NCI-H1436 (cell line): ENCODE measurements at regions not wholly inside any gene's neighbourhood (a gene's known extent, or its start where the extent isn't known, plus 50 kb on each side); places are given as distances from the start of the nearest gene placed in this dataset.
"Not testable (repeated sequence)": the region's sequence is repeated elsewhere in the genome, so short reads cannot be mapped to it uniquely, and the experiment has no call there.

ENCODE experiments used
- DNase-seq: peaks from one replicate; lab custom pipeline; 2025; lab: John Stamatoyannopoulos, UW

DNA sequence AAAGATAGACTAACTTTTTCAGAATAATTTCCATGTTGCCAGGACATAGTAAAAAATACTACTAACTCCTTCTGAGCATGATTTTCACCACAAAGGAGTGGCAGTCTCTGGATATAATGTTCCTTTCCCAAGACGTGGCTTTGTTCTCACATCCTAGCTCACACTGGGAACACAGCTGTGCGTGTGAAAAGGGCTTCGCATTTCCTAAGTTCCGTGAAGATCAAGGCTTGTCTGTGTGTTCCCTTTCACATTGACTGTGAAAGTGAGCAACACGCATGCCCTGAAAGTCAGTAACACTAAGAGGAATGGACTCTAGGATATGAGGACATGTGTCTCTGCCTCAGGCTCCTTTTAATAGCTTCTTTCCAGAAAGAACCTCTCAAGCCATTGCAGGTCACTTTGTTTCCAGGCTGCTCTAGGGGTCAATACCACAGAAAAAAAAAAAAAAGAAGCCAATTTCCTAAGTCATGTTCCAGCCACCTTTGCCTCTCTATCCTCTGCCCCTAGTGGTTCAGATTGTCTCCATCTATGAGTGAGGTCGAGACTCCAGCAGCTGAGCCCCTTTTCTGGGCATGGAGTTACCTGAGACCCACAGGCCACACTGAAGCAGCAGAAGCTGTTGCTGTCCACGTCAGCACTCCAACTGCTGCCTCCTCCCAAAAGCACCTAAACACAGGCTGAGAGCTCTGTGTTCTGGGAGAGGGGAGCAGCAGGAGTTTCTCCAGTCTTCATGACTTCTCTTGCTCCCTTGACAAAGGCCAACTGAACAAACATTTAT, 355.9 kb downstream of the RSL24D1 start:
- DNase-seq: no peak

DNA sequence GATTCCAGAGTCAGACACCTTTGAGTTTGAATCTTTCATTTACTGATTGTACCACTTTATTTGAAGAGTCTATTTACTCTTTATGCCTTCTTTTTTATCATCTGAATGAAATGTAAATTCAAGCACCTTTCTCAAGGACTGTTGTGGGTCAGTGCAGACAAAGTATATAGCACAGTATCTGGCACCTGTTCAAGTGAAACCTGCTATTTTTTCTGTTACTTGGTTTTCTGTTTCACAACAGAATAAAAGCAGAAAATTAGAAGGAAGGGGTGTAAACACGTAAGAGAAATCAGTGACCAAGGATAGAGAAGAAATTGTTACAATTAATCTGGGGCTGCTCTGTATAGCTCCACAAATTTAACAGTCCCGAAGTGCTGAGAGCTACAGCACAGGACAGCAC, 357.4 kb downstream of the RSL24D1 start:
- no peak for DNase-seq

DNA sequence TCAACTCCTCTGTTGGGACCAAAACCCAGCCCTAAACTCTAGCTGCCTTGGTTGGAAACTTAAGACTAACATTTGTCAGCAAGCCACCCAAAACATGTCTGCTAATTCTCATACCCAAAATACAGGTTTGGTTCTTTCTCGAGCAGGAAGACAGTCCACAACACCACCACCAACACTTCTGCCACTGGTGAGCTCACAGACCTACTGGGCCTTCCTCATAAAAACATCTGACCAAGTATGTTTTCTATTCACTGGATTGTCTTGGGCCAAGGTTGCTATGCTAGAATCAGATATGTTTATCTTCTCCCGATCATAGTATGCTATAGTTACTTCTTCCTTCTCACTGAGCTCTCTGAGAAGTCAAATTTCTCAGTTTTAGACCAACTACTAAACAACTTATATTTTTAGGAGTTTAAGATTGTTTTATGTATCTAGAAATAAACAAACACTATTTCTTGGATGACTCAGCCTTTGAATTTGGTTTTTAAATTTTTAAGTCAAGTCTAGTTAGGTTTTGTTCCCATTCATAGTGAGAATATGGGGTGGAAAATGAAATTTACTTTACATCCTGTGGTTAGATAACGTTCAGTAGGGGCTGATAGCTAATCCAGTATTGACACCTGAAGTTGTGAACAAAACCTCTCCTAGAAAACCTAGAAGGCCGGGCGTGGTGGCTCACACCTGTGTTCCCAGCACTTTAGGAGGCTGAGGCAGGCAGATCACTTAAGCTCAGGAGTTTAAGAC, 360.5 kb downstream of the RSL24D1 start:
- no peak for DNase-seq

DNA sequence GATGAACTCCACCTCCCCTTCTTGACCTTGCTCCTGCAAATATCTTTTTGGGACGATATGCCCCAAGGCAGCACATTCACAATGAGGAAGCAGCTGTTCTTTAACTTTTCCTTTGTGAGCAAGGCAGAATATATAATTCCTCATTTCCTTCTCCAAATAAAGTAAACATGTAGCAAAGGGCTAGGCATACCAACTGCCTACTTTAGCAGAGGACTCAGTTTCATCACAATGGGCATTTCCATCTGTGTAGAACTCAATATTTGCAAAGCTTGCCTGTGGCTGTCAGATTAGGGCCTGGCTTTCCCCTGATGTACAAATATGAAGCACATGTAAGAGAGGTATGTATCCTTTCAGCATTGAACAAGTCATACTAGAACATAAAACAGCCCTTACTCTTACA, 366.9 kb downstream of the RSL24D1 start:
- no peak for DNase-seq

DNA sequence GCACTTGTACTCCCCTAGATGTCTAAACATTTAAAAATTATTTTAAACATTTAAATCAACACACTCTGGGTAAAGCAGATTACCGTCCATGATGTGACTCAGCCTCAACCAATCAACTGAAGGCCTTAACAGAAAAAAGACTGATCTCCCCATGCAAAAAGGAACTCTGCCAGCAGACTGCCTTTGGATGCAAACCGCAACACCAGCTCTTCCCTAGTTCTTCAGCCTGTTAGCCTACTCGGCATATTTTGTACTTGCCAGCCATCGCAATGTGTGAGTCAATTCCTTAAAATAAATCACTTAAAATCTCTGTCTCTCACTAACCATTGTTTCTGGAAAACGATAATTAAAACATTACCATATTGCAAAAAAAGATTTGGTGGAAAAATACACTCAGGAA, 375.9 kb downstream of the RSL24D1 start:
- DNase-seq: no peak

DNA sequence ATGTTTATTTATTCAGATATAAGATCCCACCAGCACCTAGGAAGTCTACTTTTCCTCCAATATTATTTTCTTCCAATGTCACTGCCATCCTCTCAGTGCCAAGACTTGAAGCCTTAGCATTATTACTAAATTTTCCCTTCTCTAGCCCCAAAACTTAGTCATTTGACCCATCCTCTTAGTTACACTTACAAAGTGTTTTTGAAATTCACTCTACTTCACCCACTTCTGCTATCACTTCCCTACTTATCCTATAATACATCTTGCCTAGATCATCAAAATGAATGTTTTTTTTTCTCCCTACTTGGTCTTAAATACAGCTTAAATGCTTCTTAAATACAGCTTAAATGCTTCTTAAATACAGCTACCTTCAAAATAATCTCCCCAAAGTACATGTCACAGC, 376.6 kb downstream of the RSL24D1 start:
- no peak for DNase-seq

DNA sequence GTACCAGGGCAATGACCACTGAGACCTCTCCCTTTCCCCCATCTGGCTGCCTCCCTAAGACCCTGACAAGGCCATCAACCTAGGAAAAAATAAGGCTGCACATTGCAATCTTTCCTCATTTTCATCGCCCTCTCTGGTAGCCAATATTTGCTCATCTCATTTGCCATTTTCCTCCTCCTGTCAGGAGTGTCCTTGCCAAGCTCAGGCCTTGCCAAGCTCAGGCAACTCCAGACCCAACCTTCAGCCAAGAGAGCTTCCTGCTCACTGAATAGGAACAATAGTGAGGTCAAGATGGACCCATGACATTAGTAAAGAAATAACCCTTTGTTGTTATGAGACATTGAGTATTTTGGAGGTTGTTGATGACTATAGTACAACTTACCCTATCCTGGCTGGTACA, 380.3 kb downstream of the RSL24D1 start:
- DNase-seq: no peak

DNA sequence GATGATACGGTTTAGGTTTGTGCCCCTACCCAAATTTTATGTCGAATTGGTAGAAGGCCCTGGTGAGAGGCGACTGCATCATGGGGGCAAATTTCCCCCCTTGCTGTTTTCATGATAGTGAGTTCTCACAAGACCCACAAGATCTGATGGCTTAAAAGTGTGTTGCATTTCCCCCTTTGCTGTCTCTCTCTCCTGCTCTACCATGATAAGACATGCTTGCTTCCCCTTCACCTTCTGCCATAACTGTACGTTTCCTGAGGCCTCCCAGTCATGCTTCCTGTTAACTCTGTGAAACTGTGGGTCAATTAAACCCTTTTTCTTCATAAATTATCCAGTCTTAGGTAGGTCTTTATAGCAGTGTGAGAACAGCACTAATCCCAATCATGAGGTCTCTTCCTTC, 381.2 kb downstream of the RSL24D1 start:
- no peak for DNase-seq

DNA sequence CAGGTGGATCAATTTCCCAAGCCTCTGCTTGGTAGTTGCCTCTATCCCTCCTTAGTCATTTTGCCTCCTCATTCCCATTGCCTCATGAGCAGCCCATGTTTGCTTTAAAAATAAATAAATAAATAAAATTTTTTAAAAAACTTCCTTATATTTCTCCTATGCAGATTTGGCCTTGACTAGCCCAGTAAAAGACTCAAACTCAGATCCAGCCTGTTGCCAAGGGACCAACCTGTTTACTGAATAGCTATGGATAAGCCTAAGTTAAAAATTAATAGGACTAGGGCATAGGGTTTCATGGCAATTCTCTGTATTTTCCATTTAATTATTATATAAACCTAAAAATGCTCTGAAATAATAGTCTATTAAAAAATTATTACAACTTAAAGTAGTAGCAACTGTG, 384.4 kb downstream of the RSL24D1 start:
- no peak for DNase-seq

DNA sequence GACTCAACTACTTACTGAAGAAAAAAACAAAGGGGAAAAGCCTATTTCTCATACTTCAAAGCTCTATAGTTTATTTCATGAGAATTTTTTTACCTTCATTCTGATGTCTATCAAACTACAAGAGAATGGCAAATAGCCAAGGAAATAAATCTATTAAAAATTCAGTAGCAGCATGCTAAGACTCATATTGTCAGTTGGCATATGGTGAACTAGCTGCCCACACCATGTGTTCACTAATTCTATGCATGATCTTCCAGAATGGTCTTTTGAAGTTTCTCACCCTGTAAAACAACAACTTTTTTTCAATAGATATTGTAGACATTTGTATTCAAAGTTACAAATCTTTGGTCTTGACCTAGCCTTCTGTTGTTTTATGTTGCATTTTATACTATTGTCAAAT, 386.2 kb downstream of the RSL24D1 start:
- no peak for DNase-seq

DNA sequence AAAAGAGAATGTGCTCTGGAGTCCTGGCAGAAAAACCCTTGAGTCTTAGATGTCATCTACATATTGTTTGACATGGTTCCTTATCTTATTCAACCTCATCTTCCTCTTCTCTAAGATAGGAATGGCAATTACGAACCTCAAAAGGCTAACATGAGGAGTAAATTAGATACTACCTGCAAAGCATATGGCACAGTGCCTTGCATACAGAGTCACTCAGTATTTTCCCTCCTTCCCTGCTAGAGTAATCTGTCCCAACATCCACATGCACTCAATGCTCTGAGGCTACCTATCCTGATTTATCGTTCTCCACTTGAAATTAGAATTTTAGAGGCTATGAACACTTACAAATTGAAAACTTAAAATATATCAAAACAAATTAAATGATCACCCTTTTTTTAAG, 386.7 kb downstream of the RSL24D1 start:
- no peak for DNase-seq

DNA sequence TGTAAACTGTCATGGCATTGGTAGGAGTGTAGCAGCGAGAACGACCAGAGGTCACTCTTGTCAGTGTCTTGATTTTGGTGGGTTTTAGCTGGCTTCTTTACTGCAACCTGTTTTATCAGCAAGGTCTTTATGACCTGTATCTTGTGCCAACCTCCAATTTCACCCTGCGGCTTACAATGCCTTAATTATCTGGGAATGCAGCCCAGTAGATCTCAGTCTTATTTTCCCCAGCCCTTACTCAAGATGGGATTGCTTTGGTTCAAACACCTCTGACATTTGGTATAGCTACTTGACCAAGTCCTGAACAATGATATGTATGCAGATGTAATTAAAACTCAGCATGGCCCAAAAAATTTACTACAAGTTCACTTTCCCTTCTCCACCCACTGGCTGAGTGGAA, 388.4 kb downstream of the RSL24D1 start:
- DNase-seq: no peak

DNA sequence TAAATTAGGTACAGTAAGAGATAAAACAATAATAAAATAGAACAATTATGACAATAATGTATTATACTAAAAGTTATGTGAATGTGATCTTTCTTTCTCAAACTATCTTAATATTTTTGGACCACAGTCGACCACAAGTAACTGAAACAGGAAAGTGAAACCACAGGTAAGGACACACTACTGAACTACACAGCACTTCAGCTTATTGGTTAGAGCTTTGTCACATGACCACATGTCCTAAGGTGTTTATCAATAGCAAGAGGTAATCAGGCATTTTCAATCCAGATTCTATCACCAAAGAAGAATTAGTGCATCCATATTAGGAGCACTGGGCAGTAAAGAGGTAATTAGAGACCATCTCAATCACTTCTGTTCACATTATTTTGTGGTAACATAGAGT, 392.8 kb downstream of the RSL24D1 start:
- DNase-seq: no peak

DNA sequence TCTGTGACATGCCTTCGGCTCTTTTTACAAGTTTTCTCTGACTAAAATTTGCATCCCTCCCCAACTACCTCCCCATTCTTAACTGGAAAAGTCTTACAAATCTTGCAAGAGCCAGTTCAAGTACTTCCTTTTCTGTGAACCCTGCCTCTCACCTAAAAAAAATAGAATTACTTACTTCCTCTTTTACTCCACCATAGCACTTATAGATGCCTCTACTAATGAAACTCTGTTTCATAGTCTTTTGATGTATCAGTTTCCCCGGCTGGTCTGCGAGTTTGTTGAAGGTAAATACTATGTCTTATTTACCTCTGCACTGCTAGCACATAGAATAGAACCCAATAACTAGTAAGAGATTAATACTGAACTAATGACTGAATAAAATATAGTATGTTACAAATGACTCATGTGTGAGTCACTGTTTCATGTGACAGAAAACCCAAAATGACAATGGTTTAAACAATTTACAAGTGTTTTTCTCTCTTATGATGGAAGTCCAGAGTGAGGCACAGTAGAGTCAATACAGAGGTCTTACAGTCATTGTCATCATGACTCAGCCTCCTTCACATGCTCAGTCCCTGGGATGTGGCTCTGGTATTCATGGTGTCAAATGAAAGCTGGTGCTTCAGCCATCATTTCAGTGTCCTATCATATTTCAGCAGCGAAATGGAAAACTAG, 393.5 kb downstream of the RSL24D1 start:
- DNase-seq: no peak

DNA sequence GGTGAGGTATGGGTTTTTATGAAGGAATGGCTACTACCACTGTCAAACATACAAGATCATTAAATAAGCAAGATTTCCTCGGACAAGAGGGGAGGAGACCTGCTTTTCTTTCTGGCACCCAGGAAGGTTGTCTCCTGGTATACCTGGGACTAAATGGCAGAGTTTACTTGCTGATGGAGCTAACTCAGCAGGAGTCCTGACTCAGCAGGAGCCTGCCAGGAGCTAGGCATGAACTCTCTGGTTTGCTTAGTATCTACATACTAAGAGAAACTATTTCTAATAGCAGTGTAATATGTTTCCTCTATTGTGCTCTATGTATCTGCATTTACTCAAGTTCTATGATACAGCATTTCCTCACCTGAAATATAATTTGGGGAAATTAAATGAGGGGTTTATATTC, 404.2 kb downstream of the RSL24D1 start:
- DNase-seq: no peak

DNA sequence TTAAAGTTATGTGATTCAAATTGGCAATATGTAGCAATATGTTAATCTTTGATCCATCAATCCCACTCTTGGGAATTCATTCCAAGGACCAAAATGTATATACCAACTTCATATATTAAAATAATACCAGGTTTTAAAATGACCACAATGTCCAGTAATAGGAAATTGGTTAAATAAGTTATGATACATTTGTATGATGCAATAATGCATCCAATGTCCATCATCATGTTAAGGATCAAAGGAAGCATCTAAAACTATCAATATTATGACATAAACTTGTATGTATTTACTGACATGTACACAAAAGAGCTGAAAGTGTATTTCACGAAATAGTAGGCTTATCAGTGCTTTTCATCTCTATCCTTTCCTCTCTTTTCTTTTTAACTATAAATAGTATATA, 406.0 kb downstream of the RSL24D1 start:
- DNase-seq: no peak

DNA sequence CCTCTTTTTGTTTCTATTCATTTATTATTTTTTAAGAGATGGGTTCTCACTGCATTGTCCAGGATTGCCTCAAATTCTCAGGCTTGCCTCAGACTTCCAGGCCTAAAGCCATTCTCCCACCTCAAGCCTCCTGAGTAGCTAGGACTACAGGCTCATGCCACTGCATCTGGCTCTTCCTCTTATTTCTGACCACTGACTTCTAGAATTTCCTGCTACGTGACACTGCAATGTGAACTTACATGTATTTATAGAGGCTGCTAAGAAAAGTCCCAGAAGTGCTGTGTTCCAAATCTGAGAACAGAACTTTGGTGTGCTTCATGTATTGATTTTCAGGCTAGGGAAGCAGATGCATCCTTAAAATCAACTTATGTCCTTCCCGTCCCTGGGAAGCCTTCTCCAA, 407.4 kb downstream of the RSL24D1 start:
- DNase-seq: no peak

DNA sequence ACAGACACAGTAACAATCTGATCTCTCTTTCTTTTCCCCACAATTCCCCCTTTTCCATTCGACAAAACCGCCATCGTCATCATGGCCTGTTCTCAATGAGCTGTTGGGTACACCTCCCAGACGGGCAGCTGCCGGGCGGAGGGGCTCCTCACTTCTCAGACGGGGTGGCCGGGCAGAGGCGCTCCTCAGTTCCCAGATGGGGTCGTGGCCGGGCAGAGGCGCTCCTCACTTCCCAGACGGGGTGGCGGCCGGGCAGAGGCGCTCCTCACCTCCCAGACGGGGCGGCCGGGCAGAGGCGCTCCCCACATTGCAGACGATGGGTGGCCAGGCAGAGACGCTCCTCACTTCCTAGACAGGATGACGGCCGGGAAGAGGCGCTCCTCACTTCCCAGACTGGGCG, 415.5 kb downstream of the RSL24D1 start:
- not testable (repeated sequence) for DNase-seq

DNA sequence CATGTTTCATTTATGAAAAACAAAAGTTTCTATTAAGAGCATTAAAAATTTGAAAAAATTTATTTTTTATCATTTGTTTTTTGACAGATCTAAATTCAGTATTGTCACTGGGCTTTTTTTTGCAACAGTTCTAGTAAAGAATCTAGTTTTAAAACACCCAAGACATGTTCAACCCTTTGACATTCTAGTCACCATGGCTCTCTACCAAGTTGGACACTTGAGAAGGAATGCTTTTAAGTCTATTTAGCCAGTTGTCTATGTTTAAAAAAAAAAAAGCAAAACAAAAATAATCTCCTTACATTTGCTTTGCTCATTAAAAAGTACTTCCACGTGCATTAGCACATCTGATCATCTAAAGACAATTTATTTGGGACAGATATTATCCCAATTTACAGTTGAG, 417.5 kb downstream of the RSL24D1 start:
- no peak for DNase-seq

DNA sequence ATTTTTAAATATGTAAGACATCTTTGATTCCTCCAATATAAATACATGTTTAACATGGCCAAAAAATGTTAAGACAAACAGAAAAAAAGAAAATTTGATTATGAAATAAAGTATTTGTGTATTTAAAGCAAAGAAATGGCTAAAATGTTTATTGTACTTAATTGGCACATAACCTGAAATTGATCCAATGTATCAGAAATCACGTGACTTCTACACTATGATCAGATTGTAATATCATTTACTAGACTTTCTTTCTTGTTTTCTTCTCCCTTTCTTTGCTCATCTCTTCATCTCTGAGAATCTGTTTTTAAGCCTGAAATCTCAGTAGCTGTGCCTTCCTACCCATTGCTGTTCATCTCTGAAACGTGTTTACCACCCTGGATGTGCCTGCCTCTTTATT, 420.3 kb downstream of the RSL24D1 start:
- DNase-seq: no peak

DNA sequence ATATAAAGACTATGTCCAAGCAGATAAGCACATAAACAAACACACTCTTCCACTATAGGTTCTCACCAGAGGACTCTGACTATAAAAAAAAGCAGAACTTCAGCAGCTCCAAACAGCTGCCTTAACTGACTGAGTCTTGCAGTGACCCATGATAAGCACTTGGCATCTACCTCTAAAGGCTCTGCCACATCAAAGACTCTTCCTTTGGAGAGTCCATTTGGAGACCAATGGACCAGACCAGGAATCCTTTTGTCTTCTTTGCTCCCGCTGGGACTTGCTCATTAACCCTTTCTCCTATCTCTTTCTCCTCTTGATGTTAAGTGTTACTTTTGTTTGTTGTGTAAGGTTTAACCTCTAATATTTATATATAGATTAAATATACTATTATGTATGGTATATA, 424.1 kb downstream of the RSL24D1 start:
- no peak for DNase-seq

DNA sequence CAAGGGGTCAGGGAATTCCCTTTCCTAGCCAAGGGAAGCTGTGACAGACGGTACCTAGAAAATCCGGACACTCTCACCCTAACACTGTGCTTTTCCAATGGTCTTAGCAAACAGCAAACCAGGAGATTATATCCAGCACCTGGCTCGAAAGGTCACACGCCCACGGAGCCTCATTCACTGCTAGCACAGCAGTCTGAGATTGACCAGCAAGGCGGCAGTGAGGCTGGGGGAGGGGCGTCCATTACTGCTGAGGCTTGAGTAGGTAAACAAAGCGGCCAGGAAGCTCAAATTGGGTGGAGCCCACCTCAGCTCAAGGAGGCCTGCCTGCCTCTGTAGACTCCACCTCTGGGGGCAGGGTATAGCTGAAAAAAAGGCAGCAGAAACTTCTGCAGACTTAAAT, 447.3 kb downstream of the RSL24D1 start:
- not testable (repeated sequence) for DNase-seq

DNA sequence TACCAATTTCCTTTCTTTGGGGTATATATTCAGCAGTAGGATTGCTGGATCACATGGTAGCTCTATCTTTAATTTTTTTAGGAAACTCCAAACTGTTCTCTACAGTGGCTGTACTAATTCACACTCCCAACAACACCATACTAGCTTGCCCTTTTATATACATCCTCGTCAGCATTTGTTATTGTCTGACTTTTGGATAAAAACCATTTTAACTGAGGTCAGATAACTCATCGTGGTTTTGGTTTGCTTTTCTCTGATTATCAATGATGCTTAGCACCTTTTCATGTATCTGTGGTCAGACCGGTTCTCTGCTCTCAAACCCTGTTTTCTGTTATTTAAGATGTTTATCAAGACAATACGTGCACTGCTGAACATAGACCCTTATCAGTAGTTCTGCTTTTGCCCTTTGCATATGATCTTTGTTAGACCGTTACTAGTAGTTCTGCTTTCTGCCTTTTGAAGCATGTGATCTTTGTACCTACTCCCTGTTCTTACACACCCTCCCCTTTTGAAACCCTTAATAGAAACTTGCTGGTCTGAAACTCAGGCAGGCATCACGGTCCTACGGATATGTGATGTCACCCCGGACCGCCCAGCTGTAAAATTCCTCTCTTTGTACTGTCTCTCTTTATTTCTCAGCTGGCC, 474.3 kb downstream of the RSL24D1 start:
- no peak for DNase-seq
